ENCODE measurements at regions not wholly inside any gene's neighbourhood (a gene's known extent, or its start where the extent isn't known, plus 50 kb on each side); places are given as distances from the start of the nearest gene placed in this dataset.
"Not testable (repeated sequence)": the region's sequence is repeated elsewhere in the genome, so short reads cannot be mapped to it uniquely, and the experiment has no call there.

- no peak for DNase-seq
Measured at GRCh38 chr5:10069637-10070313, 179.9 kb downstream of the ATPSCKMT start.

GRCh38 chr5:10065428-10066000 is 184.2 kb downstream of the ATPSCKMT start:
- DNase-seq: no peak

DNA sequence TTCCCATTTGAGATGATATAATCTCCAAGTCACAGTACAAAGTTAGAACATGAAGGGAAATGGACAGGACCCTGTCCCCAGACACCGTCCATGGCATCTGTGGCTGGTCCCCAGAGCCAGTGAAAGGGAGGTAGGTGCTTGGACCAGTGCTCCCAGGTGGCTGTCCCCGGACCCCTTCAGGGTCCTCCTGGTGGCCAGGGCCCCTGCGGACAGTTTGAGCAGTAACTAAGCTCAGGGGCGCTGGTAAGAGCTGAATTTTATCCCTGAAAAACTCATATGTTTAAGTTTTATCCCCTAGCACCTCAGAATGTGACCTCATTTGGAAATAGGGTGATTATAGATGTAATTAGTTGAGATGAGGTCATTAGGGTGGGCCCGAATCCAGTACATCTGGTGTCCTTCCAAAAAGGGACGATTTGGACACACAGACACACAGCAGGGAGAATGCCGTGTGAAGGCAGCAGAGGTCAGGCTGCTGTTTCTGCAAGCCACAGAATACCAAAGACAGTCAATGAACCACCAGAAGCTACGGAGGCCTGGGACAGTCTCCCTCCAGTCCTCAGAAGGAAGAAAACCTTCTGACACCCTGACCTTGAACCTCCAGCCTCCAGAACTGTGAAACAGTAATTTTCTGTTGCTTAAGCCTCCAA is 185.0 kb downstream of the ATPSCKMT start:
- DNase-seq: no peak

GRCh38 chr5:10063997-10064396 is 185.7 kb downstream of the ATPSCKMT start:
- DNase-seq: no peak

DNA sequence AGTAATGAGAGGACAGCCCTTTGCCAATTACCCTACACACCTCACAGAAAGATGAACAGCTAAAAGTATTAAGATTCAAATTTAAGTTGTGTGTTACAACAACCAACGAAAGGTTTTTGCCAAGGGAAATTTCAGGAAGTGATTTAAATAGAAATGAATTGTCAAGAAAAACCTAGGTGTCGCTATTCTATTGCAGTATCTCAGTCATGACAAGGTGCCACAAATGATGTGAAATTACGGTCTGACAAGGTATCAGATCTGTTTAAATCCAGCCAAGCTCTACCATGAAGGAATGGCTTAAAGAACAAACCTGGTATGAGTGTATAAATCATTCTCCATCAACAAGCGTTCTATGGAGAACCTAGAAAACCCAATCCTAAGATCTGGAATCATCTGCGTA is 189.7 kb downstream of the ATPSCKMT start:
- DNase-seq: no peak

DNA sequence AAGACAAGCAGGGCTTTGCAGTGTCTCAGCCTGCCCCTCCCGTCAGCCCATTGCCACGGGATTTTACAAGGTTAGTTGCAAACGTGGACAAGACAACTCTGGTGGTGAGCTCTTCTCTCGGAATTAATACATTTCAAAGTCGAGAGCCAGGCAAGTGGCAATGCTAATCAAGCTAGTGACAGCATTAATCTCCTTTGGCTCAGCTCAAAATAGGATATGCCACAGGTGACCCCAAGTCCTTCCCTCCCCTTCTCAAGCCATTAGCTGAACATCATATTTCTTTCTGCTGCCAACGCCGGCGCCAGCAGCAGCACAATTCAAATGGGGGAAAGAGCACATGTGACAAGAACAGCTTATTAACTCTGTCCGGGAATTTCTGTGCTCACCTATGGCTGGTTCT is 190.1 kb downstream of the ATPSCKMT start:
- no peak for DNase-seq

- no peak for DNase-seq
Measured at GRCh38 chr5:10057356-10057755, 192.3 kb downstream of the ATPSCKMT start.

- DNase-seq: no peak
Measured at GRCh38 chr5:10056228-10056760, 193.4 kb downstream of the ATPSCKMT start.

DNA sequence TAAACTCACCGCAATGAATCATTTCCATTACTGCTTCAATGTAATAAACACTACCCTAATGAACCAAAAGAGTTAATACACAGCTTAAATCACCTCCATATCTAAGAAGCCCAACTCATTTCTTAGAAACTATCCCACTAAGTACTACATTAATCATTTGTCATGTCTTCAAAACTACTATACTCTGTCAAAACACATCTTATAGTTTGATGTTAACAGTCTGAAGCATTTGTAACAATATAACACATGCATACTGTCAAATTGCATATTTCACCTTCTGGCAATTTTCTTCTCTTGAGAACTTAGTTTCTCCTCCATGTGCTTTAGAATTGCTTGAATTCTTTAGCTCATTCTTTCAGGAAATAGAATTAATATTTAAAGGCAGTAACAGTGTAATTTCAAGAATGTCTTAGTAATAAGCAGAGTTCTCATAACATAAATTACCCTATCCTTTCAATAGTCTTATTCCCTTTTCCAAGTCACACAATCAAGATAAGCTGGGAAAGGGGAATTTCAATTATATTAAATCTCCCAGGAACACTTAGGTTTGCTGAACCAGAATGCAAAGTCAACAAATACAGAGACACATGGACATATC is 199.7 kb downstream of the ATPSCKMT start:
- DNase-seq: no peak

DNA sequence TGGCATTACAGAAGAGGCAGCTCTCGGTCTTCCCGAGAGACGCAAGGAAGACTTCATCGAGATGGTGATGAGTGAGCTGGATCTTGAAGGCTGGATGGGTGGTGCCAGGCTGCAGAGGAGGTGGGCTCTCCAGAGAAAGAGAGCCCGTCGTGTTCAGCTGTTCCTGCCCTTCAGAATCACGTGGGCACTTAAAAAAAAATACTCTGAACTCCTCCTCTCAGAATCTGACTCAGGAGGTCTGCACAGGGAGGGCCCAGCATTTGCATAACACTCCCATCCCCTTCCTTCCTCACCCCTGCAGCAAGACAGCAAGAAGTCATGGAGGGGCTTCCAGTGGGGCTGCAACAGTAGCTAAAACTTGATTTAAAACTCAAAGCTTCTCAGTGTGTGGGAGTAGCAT is 203.0 kb downstream of the ATPSCKMT start:
- no peak for DNase-seq

- DNase-seq: no peak
Measured at GRCh38 chr5:10045376-10045775, 204.3 kb downstream of the ATPSCKMT start.

DNA sequence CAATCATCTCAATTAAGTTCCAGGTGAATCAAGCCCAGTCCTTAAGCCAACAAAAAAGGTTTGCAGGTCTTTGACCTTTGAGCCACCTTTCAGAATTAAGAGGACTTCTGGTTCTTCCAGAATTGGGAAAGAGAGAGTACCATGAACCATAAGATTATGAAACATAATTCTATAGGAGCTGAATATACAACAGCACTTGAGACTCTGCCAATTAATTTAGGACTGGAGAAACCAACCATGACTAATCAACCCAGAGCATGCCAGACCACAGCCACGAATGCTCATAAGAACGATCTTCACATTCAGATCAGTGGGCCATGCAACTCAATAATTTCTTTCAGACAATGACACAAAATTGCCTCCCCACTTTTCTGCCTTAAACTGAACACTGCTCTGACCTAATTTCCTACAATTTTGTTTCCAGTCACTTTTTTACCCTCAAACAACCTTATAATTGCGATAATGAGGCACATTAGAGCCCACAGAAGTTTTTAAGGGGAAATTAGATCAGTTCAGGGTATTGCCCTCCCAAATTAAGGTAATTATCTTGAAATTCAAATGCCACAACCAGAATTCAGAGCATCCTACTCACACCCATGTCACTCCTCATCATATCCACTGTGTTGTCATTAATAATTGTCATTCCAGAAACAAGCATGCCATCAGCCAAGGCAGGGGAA is 213.4 kb downstream of the ATPSCKMT start:
- no peak for DNase-seq

- no peak for DNase-seq
Measured at GRCh38 chr5:10034001-10034400, 215.7 kb downstream of the ATPSCKMT start.

GRCh38 chr5:10031817-10032216 is 217.9 kb downstream of the ATPSCKMT start:
- no peak for DNase-seq

DNA sequence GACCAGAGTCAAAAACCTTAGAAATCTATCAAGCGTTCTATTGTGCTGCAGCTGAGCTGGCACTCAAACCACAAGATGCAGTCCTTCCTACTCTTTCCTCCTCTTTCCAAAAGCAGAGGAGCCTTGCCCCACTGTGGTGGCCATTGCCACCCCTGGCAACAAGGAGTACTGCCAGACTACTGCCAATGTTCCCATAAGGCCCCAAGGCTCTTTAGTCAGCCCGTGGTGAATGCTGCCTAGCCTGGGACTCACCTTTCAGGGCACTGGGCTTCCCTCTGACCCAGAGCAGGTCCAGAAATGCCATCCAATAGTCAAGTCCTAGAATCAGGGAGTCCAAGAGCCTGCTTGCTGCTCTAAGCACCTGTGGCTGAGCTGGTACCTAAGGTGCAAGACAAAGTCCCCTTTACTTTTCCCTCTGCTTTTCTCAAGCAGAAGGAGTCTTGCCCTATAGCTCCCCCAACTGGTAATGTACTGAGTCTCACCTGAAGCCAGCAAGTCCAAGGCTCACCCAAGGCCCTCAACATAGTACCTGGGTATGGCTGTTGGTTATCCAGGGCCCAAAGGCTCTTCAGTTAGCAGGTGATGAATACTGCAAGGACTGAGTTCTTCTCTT is 219.4 kb downstream of the ATPSCKMT start:
- no peak for DNase-seq

GRCh38 chr5:10023494-10023893 is 226.2 kb downstream of the ATPSCKMT start:
- DNase-seq: no peak

DNA sequence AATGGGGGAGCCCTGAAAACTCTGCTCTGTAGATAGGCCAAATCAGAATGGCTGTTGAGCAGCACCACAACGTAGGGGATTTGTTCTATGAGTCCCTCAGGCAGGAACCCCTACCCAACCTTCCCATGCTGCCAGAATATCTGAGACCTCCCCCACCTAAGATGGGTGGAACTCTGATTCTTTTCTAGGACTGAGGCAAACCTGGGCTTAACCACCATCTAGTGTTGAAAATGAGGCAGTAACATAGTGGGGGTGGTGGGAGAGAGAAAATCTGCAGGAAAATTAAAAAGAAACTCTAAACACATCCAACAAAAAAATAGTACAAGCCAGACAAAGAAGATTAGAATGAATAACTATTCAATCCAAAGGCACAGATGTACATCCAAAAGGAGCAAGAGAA is 228.4 kb downstream of the ATPSCKMT start:
- DNase-seq: no peak

- DNase-seq: no peak
Measured at GRCh38 chr5:10019236-10019635, 230.5 kb downstream of the ATPSCKMT start.

GRCh38 chr5:10018201-10019069 is 231.3 kb downstream of the ATPSCKMT start:
- DNase-seq: no peak

DNA sequence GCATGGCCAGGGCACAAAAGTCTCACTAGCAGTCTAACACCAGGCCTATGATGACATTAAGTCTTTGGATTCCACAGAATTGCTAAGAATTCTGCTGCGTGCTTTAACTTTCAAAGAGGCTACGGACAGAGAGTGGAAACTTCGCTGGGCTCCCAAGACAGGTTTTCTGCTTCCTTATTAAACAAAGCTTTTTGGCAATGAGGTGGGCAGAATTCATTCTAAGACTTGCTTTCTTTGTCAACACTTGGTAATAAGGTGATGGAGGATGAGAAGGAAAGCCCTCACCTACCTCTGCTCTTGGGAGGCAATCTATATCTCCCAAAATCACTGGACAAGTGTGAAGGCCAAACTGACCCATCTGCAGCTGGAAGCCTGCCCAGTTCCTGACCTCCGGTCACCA is 231.9 kb downstream of the ATPSCKMT start:
- no peak for DNase-seq

GRCh38 chr5:10016559-10016958 is 233.1 kb downstream of the ATPSCKMT start:
- DNase-seq: not testable (repeated sequence)

DNA sequence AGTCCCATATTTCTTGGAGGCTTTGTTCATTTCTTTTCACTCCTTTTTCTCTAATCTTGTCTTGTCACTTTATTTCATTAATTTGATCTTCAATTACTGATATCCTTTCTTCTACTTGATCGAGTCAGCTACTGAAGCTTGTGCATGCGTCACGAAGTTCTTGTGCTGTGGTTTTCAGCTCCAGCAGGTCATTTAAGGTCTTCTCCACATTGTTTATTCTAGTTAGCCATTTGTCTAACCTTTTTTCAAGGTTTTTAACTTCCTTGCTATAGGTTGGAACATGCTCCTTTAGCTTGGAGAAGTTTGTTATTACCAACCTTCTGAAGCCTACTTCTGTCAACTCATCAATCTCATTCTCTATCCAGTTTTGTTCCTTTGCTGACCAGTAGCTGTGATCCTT is 234.0 kb downstream of the ATPSCKMT start:
- not testable (repeated sequence) for DNase-seq
